ENCODE measurements at regions not wholly inside any gene's neighbourhood (a gene's known extent, or its start where the extent isn't known, plus 50 kb on each side); places are given as distances from the start of the nearest gene placed in this dataset.

- ATAC-seq (ENCODE audit: insufficient read depth, low FRiP score) (no peak), DNase-seq (peak in 1 of 3 donors; percentile 18)
- WGBS, 2 donors, result 72 to 93% methylated on average over 1 of the region's 1 CpG
- no peak overlapping the region for H3K9ac ChIP-seq (ENCODE audit: insufficient read depth in 1 of 2, low read length in 2 of 2)
- H3K27me3 ChIP-seq (ENCODE audit: control insufficient read depth in 3 of 3, insufficient read depth in 3 of 3, low read length in 2 of 3), result no peaks in the 10 kb centered on the region
- H3K27ac ChIP-seq (ENCODE audit: low read depth in 1 of 2, low read length in 1 of 2), result no peak overlapping the region
- H3K36me3 ChIP-seq (ENCODE audit: control insufficient read depth in 4 of 4, insufficient read depth in 4 of 4, low read length in 4 of 4), result no peaks in the 10 kb centered on the region
- no peaks in the 10 kb centered on the region for H3K4me1 ChIP-seq (ENCODE audit: control insufficient read depth in 5 of 5, insufficient read depth in 5 of 5, low read length in 5 of 5)
- H3K9me3 ChIP-seq (ENCODE audit: control insufficient read depth in 4 of 4, insufficient read depth in 3 of 4, low read length in 3 of 4), result peaks cover 0 to 10% (median 3%) of the 10 kb centered on the region in 4 donors
- no peak overlapping the region for H3K4me3 ChIP-seq
- no peak for TF ChIP-seq CTCF (IDR thresholded peaks at IDR 0.05; ENCODE audit: control extremely low read depth, extremely low read depth)
Measured at GRCh38 chr15:23514484-23514883, 51.0 kb upstream of the MKRN3 start.

GRCh38 chr15:23506762-23507161, 58.7 kb upstream of the MKRN3 start:
- no peak for TF ChIP-seq CTCF (IDR thresholded peaks at IDR 0.05; ENCODE audit: control extremely low read depth, extremely low read depth)
- H3K27me3 ChIP-seq (ENCODE audit: control insufficient read depth in 3 of 3, insufficient read depth in 3 of 3, low read length in 2 of 3), result no peaks in the 10 kb centered on the region
- H3K4me3 ChIP-seq, result no peak overlapping the region
- no peak for DNase-seq
- H3K4me1 ChIP-seq (ENCODE audit: control insufficient read depth in 5 of 5, insufficient read depth in 5 of 5, low read length in 5 of 5), result no peaks in the 10 kb centered on the region
- H3K9me3 ChIP-seq (ENCODE audit: control insufficient read depth in 4 of 4, insufficient read depth in 3 of 4, low read length in 3 of 4), result peaks cover 0 to 10% (median 3%) of the 10 kb centered on the region in 4 donors
- no peak for ATAC-seq (ENCODE audit: insufficient read depth, low FRiP score)
- no peak overlapping the region for H3K27ac ChIP-seq (ENCODE audit: low read depth in 1 of 2, low read length in 1 of 2)
- no peak overlapping the region for H3K9ac ChIP-seq (ENCODE audit: insufficient read depth in 1 of 2, low read length in 2 of 2)
- no peaks in the 10 kb centered on the region for H3K36me3 ChIP-seq (ENCODE audit: control insufficient read depth in 4 of 4, insufficient read depth in 4 of 4, low read length in 4 of 4)

GRCh38 chr15:23503980-23504379, 56.9 kb upstream of the GOLGA6L2 start:
- no peak overlapping the region for H3K4me3 ChIP-seq
- no peak for TF ChIP-seq CTCF (IDR thresholded peaks at IDR 0.05; ENCODE audit: control extremely low read depth, extremely low read depth)
- no peak for ATAC-seq (ENCODE audit: insufficient read depth, low FRiP score)
- no peak for DNase-seq
- WGBS, 2 donors, result 49 to 62% methylated on average over 3 of the region's 3 CpGs
- H3K27ac ChIP-seq (ENCODE audit: low read depth in 1 of 2, low read length in 1 of 2), result no peak overlapping the region
- no peaks in the 10 kb centered on the region for H3K4me1 ChIP-seq (ENCODE audit: control insufficient read depth in 5 of 5, insufficient read depth in 5 of 5, low read length in 5 of 5)
- H3K9ac ChIP-seq (ENCODE audit: insufficient read depth in 1 of 2, low read length in 2 of 2), result no peak overlapping the region
- no peaks in the 10 kb centered on the region for H3K36me3 ChIP-seq (ENCODE audit: control insufficient read depth in 4 of 4, insufficient read depth in 4 of 4, low read length in 4 of 4)
- no peaks in the 10 kb centered on the region for H3K27me3 ChIP-seq (ENCODE audit: control insufficient read depth in 3 of 3, insufficient read depth in 3 of 3, low read length in 2 of 3)
- no peaks in the 10 kb centered on the region for H3K9me3 ChIP-seq (ENCODE audit: control insufficient read depth in 4 of 4, insufficient read depth in 3 of 4, low read length in 3 of 4)

GRCh38 chr15:23503576-23503975, 56.5 kb upstream of the GOLGA6L2 start:
- Histone ChIP-seq H3K9me3 (ENCODE audit: control insufficient read depth in 4 of 4, insufficient read depth in 3 of 4, low read length in 3 of 4) (no peaks in the 10 kb centered on the region), H3K27me3 (ENCODE audit: control insufficient read depth in 3 of 3, insufficient read depth in 3 of 3, low read length in 2 of 3) (no peaks in the 10 kb centered on the region), H3K4me1 (ENCODE audit: control insufficient read depth in 5 of 5, insufficient read depth in 5 of 5, low read length in 5 of 5) (no peaks in the 10 kb centered on the region), H3K36me3 (ENCODE audit: control insufficient read depth in 4 of 4, insufficient read depth in 4 of 4, low read length in 4 of 4) (no peaks in the 10 kb centered on the region), H3K9ac (ENCODE audit: insufficient read depth in 1 of 2, low read length in 2 of 2) (no peak overlapping the region), H3K4me3 (no peak overlapping the region), H3K27ac (ENCODE audit: low read depth in 1 of 2, low read length in 1 of 2) (no peak overlapping the region)
- DNase-seq, result no peak
- no peak for ATAC-seq (ENCODE audit: insufficient read depth, low FRiP score)
- 55 to 57% methylated on average over 4 of the region's 4 CpGs for WGBS, 2 donors
- no peak for TF ChIP-seq CTCF (IDR thresholded peaks at IDR 0.05; ENCODE audit: control extremely low read depth, extremely low read depth)

Data from lung (tissue), 11 donors.